HG03342 (cell line): ENCODE measurements at regions not wholly inside any gene's neighbourhood (a gene's known extent, or its start where the extent isn't known, plus 50 kb on each side); places are given as distances from the start of the nearest gene placed in this dataset.
"Not testable (repeated sequence)": the region's sequence is repeated elsewhere in the genome, so short reads cannot be mapped to it uniquely, and the experiment has no call there.

Experiments used
- ATAC-seq: cut with Tn5 transposase; IDR thresholded peaks from one replicate; pipeline ENCODE4 v1.9.1; 2021; ENCODE audit warnings: mild to moderate bottlenecking, moderate library complexity; ENCODE audit not compliant: unreplicated experiment

GRCh38 chr20:53727239-53727638, 133.6 kb upstream of the ZNF217 start:
- ATAC-seq = not testable (repeated sequence)

- ATAC-seq = no peak
Measured at GRCh38 chr20:53725575-53725970, 131.9 kb upstream of the ZNF217 start.

GRCh38 chr20:53723621-53724020, 130.0 kb upstream of the ZNF217 start:
- ATAC-seq = no peak

- ATAC-seq = no peak
Measured at GRCh38 chr20:53723045-53723444, 129.4 kb upstream of the ZNF217 start.

- no peak for ATAC-seq
Measured at GRCh38 chr20:53722515-53723036, 128.9 kb upstream of the ZNF217 start.

GRCh38 chr20:53721445-53721963, 127.9 kb upstream of the ZNF217 start:
- ATAC-seq = not testable (repeated sequence)

GRCh38 chr20:53719171-53719803, 125.6 kb upstream of the ZNF217 start:
- not testable (repeated sequence) for ATAC-seq

- ATAC-seq = no peak
Measured at GRCh38 chr20:53718142-53719021, 124.7 kb upstream of the ZNF217 start.

GRCh38 chr20:53716395-53716794, 122.8 kb upstream of the ZNF217 start:
- ATAC-seq = no peak

GRCh38 chr20:53714524-53714923, 120.9 kb upstream of the ZNF217 start:
- ATAC-seq = no peak

- ATAC-seq = no peak
Measured at GRCh38 chr20:53713328-53714056, 119.9 kb upstream of the ZNF217 start.

GRCh38 chr20:53712212-53712977, 118.8 kb upstream of the ZNF217 start:
- ATAC-seq = no peak

GRCh38 chr20:53711333-53712211, 117.9 kb upstream of the ZNF217 start:
- ATAC-seq = no peak

GRCh38 chr20:53708129-53708968, 114.7 kb upstream of the ZNF217 start:
- ATAC-seq = peak; percentile 49

- ATAC-seq = peak; percentile 36
Measured at GRCh38 chr20:53707371-53708055, 113.9 kb upstream of the ZNF217 start.

- ATAC-seq = no peak
Measured at GRCh38 chr20:53706466-53707370, 113.1 kb upstream of the ZNF217 start.

- no peak for ATAC-seq
Measured at GRCh38 chr20:53706008-53706465, 112.4 kb upstream of the ZNF217 start.
